ENCODE measurements at regions not wholly inside any gene's neighbourhood (a gene's known extent, or its start where the extent isn't known, plus 50 kb on each side); places are given as distances from the start of the nearest gene placed in this dataset.

DNA sequence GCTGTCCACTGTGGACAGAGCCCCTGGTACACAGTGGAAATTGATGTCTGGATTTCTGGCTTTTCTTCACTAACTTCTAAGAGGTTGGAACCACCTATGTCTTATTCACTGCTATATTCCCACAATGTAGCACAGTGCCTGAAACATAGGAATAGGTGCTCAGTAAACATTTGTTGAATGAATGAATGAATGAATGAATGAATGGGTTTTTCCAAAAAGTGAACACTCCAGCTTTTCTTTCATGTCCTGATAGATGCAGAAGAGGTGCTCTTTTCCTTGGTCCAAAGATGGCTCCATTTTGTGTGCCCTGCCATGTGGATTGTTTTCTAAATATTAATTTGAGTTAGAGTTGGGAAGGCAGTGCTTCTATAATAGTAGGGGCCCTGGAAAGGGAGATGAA lies 124.1 kb downstream of the SP3 start:
- Histone ChIP-seq H3K27ac (replicated peaks) (no peak overlapping the region), H3K4me3 (replicated peaks; ENCODE audit: insufficient read depth, low read length) (no peak overlapping the region), H3K27me3 (ENCODE audit: insufficient read depth, poor library complexity, severe bottlenecking) (no peaks in the 10 kb centered on the region)
- DNase-seq (ENCODE audit: low read depth in 1 of 2, low spot score in 1 of 2) = no peak
- TF ChIP-seq GABPA (IDR thresholded peaks at IDR 0.05; ENCODE audit: low read depth) (no peak), POLR2AphosphoS5 (IDR thresholded peaks at IDR 0.05; ENCODE audit: low read depth) (no peak), SPI1 (IDR thresholded peaks at IDR 0.05; ENCODE audit: borderline replicate concordance, low read depth) (no peak)
- TF ChIP-seq, protein P1, sequence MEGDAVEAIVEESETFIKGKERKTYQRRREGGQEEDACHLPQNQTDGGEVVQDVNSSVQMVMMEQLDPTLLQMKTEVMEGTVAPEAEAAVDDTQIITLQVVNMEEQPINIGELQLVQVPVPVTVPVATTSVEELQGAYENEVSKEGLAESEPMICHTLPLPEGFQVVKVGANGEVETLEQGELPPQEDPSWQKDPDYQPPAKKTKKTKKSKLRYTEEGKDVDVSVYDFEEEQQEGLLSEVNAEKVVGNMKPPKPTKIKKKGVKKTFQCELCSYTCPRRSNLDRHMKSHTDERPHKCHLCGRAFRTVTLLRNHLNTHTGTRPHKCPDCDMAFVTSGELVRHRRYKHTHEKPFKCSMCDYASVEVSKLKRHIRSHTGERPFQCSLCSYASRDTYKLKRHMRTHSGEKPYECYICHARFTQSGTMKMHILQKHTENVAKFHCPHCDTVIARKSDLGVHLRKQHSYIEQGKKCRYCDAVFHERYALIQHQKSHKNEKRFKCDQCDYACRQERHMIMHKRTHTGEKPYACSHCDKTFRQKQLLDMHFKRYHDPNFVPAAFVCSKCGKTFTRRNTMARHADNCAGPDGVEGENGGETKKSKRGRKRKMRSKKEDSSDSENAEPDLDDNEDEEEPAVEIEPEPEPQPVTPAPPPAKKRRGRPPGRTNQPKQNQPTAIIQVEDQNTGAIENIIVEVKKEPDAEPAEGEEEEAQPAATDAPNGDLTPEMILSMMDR (IDR thresholded peaks at IDR 0.05; ENCODE audit: insufficient read depth, low read length) = no peak
- TF ChIP-seq, protein P2, sequence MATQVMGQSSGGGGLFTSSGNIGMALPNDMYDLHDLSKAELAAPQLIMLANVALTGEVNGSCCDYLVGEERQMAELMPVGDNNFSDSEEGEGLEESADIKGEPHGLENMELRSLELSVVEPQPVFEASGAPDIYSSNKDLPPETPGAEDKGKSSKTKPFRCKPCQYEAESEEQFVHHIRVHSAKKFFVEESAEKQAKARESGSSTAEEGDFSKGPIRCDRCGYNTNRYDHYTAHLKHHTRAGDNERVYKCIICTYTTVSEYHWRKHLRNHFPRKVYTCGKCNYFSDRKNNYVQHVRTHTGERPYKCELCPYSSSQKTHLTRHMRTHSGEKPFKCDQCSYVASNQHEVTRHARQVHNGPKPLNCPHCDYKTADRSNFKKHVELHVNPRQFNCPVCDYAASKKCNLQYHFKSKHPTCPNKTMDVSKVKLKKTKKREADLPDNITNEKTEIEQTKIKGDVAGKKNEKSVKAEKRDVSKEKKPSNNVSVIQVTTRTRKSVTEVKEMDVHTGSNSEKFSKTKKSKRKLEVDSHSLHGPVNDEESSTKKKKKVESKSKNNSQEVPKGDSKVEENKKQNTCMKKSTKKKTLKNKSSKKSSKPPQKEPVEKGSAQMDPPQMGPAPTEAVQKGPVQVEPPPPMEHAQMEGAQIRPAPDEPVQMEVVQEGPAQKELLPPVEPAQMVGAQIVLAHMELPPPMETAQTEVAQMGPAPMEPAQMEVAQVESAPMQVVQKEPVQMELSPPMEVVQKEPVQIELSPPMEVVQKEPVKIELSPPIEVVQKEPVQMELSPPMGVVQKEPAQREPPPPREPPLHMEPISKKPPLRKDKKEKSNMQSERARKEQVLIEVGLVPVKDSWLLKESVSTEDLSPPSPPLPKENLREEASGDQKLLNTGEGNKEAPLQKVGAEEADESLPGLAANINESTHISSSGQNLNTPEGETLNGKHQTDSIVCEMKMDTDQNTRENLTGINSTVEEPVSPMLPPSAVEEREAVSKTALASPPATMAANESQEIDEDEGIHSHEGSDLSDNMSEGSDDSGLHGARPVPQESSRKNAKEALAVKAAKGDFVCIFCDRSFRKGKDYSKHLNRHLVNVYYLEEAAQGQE (IDR thresholded peaks at IDR 0.05; ENCODE audit: insufficient replicate concordance, low read depth) = no peak

DNA sequence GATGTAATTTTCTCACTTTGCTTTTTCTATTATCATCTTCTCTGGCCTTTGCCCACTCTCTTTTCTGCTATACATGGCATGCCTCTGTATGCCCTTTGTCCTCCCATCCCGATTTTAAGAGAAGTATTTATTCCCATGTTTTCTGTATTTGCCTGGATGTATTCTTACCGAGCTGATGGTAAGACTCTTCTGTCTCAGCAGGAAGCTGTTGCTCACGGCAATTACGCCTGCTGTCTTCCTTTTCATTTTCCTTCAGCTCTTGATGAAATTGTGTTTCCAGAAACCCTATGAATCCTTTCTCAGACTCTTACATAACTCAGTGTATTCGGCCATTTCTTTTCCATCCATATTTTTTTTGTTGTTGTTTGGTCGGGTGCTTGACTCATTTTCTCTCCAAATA lies 121.6 kb downstream of the SP3 start:
- H3K4me3 ChIP-seq (replicated peaks; ENCODE audit: insufficient read depth, low read length) = no peak overlapping the region
- TF ChIP-seq, protein P2 (IDR thresholded peaks at IDR 0.05; ENCODE audit: insufficient replicate concordance, low read depth) = no peak
- TF ChIP-seq, protein P1 (IDR thresholded peaks at IDR 0.05; ENCODE audit: insufficient read depth, low read length) = no peak
- no peak for TF ChIP-seq SPI1 (IDR thresholded peaks at IDR 0.05; ENCODE audit: borderline replicate concordance, low read depth)
- TF ChIP-seq POLR2AphosphoS5 (IDR thresholded peaks at IDR 0.05; ENCODE audit: low read depth) = no peak
- TF ChIP-seq GABPA (IDR thresholded peaks at IDR 0.05; ENCODE audit: low read depth) = no peak
- no peak overlapping the region for H3K27ac ChIP-seq (replicated peaks)
- no peaks in the 10 kb centered on the region for H3K27me3 ChIP-seq (ENCODE audit: insufficient read depth, poor library complexity, severe bottlenecking)
- DNase-seq (ENCODE audit: low read depth in 1 of 2, low spot score in 1 of 2) = no peak

DNA sequence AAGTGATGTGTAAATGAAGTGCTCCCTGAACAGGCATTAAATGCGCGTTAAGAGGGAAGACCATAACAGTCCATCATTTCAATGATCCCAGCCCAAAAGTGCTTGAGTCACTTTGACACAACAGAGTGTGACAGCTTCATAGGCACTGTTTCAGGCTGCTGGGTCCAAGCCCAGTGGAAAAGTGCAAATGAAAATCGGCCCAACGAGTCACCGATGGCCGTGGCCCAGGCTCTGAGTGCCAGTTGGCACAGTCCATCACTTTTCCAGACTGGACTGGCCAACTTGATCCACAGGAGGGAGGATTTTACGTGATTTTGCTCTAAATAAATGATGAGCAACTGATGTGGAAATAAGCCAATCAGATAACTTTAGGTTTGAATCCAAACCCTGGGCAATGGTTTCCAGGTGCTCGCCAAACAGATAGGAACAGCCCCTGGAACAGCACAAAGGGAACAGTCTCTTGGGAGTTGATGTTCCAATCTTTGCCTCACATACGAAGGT lies 114.0 kb downstream of the SP3 start:
- Histone ChIP-seq H3K27ac (replicated peaks) (no peak overlapping the region), H3K27me3 (ENCODE audit: insufficient read depth, poor library complexity, severe bottlenecking) (no peaks in the 10 kb centered on the region), H3K4me3 (replicated peaks; ENCODE audit: insufficient read depth, low read length) (no peak overlapping the region)
- TF ChIP-seq POLR2AphosphoS5 (IDR thresholded peaks at IDR 0.05; ENCODE audit: low read depth) = no peak
- TF ChIP-seq SPI1 (IDR thresholded peaks at IDR 0.05; ENCODE audit: borderline replicate concordance, low read depth) = no peak
- TF ChIP-seq, protein P2 (IDR thresholded peaks at IDR 0.05; ENCODE audit: insufficient replicate concordance, low read depth) = no peak
- TF ChIP-seq, protein P1 (IDR thresholded peaks at IDR 0.05; ENCODE audit: insufficient read depth, low read length) = no peak
- TF ChIP-seq GABPA (IDR thresholded peaks at IDR 0.05; ENCODE audit: low read depth) = no peak
- DNase-seq (ENCODE audit: low read depth in 1 of 2, low spot score in 1 of 2) = no peak
